CD14-positive monocyte (primary cell): ENCODE measurements at regions not wholly inside any gene's neighbourhood (a gene's known extent, or its start where the extent isn't known, plus 50 kb on each side); places are given as distances from the start of the nearest gene placed in this dataset.

Source experiments
- DNase-seq, 3 donors: peaks; one replicate each; pipeline ENCODE4 v3.0.0-alpha.2; 2011 to 2022
- H2AFZ ChIP-seq: 2 replicates; pipeline ENCODE4 v1.6.0; 2012; ENCODE audit warnings: mild to moderate bottlenecking, low read depth, low read length, inconsistent platforms; ENCODE audit not compliant: insufficient read depth, poor library complexity, severe bottlenecking
- H3K27ac ChIP-seq, 2 donors: 1 replicate in 1 of 2; 2 replicates in 1 of 2; pipeline ENCODE4 v1.5.1; 2012 to 2013; ENCODE audit warnings: low read length in 2 of 2, control low read depth in 1 of 2, inconsistent platforms in 1 of 2, low read depth in 1 of 2, mild to moderate bottlenecking in 1 of 2
- H3K27me3 ChIP-seq, 2 donors: one replicate each; pipeline versions ENCODE4 v1.6.0 to v1.6.1; 2011 to 2013; ENCODE audit warnings: low read length in 2 of 2; ENCODE audit not compliant: control insufficient read depth in 2 of 2, insufficient read depth in 2 of 2
- H3K36me3 ChIP-seq, 2 donors: replicated peaks in 1 of 2; 1 replicate in 1 of 2; 2 replicates in 1 of 2; pipeline versions ENCODE4 v1.5.1 to v1.6.1; 2012 to 2013; ENCODE audit warnings: low read length in 2 of 2, control low read depth in 1 of 2, inconsistent platforms in 1 of 2, mild to moderate bottlenecking in 1 of 2; ENCODE audit not compliant: insufficient read depth in 2 of 2, control insufficient read depth in 1 of 2
- H3K4me1 ChIP-seq, 2 donors: 1 replicate in 1 of 2; 2 replicates in 1 of 2; pipeline versions ENCODE4 v1.5.1 to v1.6.1; 2012 to 2013; ENCODE audit warnings: low read length in 2 of 2, control low read depth in 1 of 2, inconsistent platforms in 1 of 2, mild to moderate bottlenecking in 1 of 2, moderate library complexity in 1 of 2; ENCODE audit not compliant: insufficient read depth in 2 of 2, control insufficient read depth in 1 of 2
- H3K4me2 ChIP-seq: replicated peaks from 2 replicates; pipeline ENCODE3; 2012; ENCODE audit warnings: low read length, moderate library complexity, mild to moderate bottlenecking; ENCODE audit not compliant: poor library complexity, severe bottlenecking; ENCODE audit errors: extremely low read depth
- H3K4me3 ChIP-seq, 3 experiments: fragments of 200-600 bp in 1 of 3; sonication (generic) in 1 of 3; replicated peaks in 1 of 3; 1 replicate in 2 of 3; 2 replicates in 1 of 3; pipeline ENCODE4 v1.5.1; 2011 to 2013; ENCODE audit warnings: low read length in 3 of 3, mild to moderate bottlenecking in 3 of 3, control low read depth in 2 of 3, low read depth in 2 of 3, inconsistent platforms in 1 of 3, moderate library complexity in 1 of 3
- H3K79me2 ChIP-seq: 2 replicates; pipeline ENCODE4 v1.6.0; 2012; ENCODE audit warnings: mild to moderate bottlenecking, control low read depth, inconsistent platforms, low read length, moderate library complexity; ENCODE audit not compliant: insufficient read depth
- H3K9ac ChIP-seq: 2 replicates; pipeline ENCODE4 v1.6.0; 2017; ENCODE audit warnings: low read length, mild to moderate bottlenecking; ENCODE audit not compliant: insufficient read depth, poor library complexity, severe bottlenecking
- H3K9me3 ChIP-seq, 2 donors: replicated peaks in 1 of 2; 1 replicate in 1 of 2; 2 replicates in 1 of 2; pipeline versions ENCODE4 v1.5.1 to v1.6.1; 2012 to 2013; ENCODE audit warnings: low read length in 2 of 2, control low read depth in 1 of 2; ENCODE audit not compliant: control insufficient read depth in 1 of 2, insufficient read depth in 1 of 2
- H4K20me1 ChIP-seq: 2 replicates; pipeline ENCODE4 v1.6.0; 2012; ENCODE audit warnings: mild to moderate bottlenecking, low read length, control low read depth, moderate library complexity; ENCODE audit not compliant: insufficient read depth
- H3K27ac Mint-ChIP-seq, 7 donors: one replicate each; pipeline ENCODE4 v1.8.0; 2020; ENCODE audit warnings: mild to moderate bottlenecking in 7 of 7, mixed read lengths in 7 of 7, moderate library complexity in 6 of 7, inconsistent platforms in 2 of 7
- H3K27me3 Mint-ChIP-seq, 3 donors: one replicate each; pipeline ENCODE4 v1.8.0; 2021 to 2022; ENCODE audit warnings: low read depth in 3 of 3, mild to moderate bottlenecking in 3 of 3, mixed read lengths in 3 of 3, moderate library complexity in 3 of 3, inconsistent platforms in 1 of 3
- H3K36me3 Mint-ChIP-seq, 2 donors: one replicate each; pipeline ENCODE4 v1.8.0; 2020; ENCODE audit warnings: mixed read lengths in 2 of 2, inconsistent platforms in 1 of 2, mild to moderate bottlenecking in 1 of 2
- H3K4me1 Mint-ChIP-seq: one replicate; pipeline ENCODE4 v1.8.0; 2020; ENCODE audit warnings: mild to moderate bottlenecking, mixed read lengths
- H3K4me3 Mint-ChIP-seq, 2 donors: one replicate each; pipeline ENCODE4 v1.8.0; 2020; ENCODE audit warnings: mild to moderate bottlenecking in 2 of 2, mixed read lengths in 2 of 2, moderate library complexity in 1 of 2
- H3K9me3 Mint-ChIP-seq, 7 donors: one replicate each; pipeline ENCODE4 v1.8.0; 2020 to 2022; ENCODE audit warnings: mixed read lengths in 7 of 7, mild to moderate bottlenecking in 6 of 7, moderate library complexity in 6 of 7, inconsistent platforms in 2 of 7
- CTCF ChIP-seq: fragments of 200-600 bp; IDR thresholded peaks from one replicate; pipeline ENCODE4 v1.8.0; 2022; ENCODE audit warnings: antibody characterized with exemption, mild to moderate bottlenecking
- WGBS: methylation state at CpG from one replicate; pipeline ENCODE4 v1.1.5; 2013; ENCODE audit warnings: missing lambda C conversion rate; ENCODE audit not compliant: insufficient coverage; 5-methylcytosine and 5-hydroxymethylcytosine counted together
- intact Hi-C, 2 donors: fragments of 100-400 bp; cut with micrococcal nuclease; formaldehyde crosslinking; loops; one replicate each; pipeline versions ENCODE4 v1.15.0 to v1.15.1; 2023

GRCh38 chr6:126944512-126944911 lies 174.0 kb upstream of the RSPO3 start:
- DNase-seq: no peak
- no peaks in the 10 kb centered on the region for H3K4me1 ChIP-seq
- Mint-ChIP-seq H3K27me3 (peaks cover 0 to 1% (median 0%) of the 10 kb centered on the region in 3 donors), H3K9me3 (no peaks in the 10 kb centered on the region), H3K27ac (no peak overlapping the region), H3K4me1 (no peaks in the 10 kb centered on the region), H3K4me3 (no peak overlapping the region), H3K36me3 (no peaks in the 10 kb centered on the region)
- H3K36me3 ChIP-seq: no peaks in the 10 kb centered on the region
- H3K79me2 ChIP-seq: no peaks in the 10 kb centered on the region
- H3K4me3 ChIP-seq: no peak overlapping the region
- H3K27ac ChIP-seq: no peak overlapping the region
- H3K4me2 ChIP-seq: no peak overlapping the region
- H2AFZ ChIP-seq: no peak overlapping the region
- intact Hi-C loops: no loop called here
- H4K20me1 ChIP-seq: no peaks in the 10 kb centered on the region
- WGBS: 80% methylated on average over 2 of the region's 5 CpGs
- no peaks in the 10 kb centered on the region for H3K9me3 ChIP-seq
- H3K27me3 ChIP-seq: no peaks in the 10 kb centered on the region
- TF ChIP-seq CTCF: no peak
- H3K9ac ChIP-seq: no peak overlapping the region

- H2AFZ ChIP-seq: no peak overlapping the region
- no peak overlapping the region for H3K4me2 ChIP-seq
- H3K9ac ChIP-seq: no peak overlapping the region
- no peaks in the 10 kb centered on the region for H3K4me1 Mint-ChIP-seq
- H3K4me3 ChIP-seq: no peak overlapping the region
- no peaks in the 10 kb centered on the region for H3K9me3 ChIP-seq
- H3K4me1 ChIP-seq: no peaks in the 10 kb centered on the region
- WGBS: 100% methylated on average over 1 of the region's 4 CpGs
- H3K27ac ChIP-seq: no peak overlapping the region
- intact Hi-C loops: no loop called here
- H3K79me2 ChIP-seq: no peaks in the 10 kb centered on the region
- TF ChIP-seq CTCF: no peak
- no peak for DNase-seq
- H3K9me3 Mint-ChIP-seq: no peaks in the 10 kb centered on the region
- H3K36me3 Mint-ChIP-seq: no peaks in the 10 kb centered on the region
- no peaks in the 10 kb centered on the region for H3K27me3 ChIP-seq
- no peaks in the 10 kb centered on the region for H4K20me1 ChIP-seq
- H3K36me3 ChIP-seq: no peaks in the 10 kb centered on the region
- H3K4me3 Mint-ChIP-seq: no peak overlapping the region
- no peaks in the 10 kb centered on the region for H3K27me3 Mint-ChIP-seq
- H3K27ac Mint-ChIP-seq: no peak overlapping the region
These were observed 173.3 kb upstream of the RSPO3 start for GRCh38 chr6:126945150-126945685.
